NCI-H2227 treated with DMSO at 0.1 percent for 48 hours (cell line): ENCODE measurements at regions not wholly inside any gene's neighbourhood (a gene's known extent, or its start where the extent isn't known, plus 50 kb on each side); places are given as distances from the start of the nearest gene placed in this dataset.
A peak's percentile ranks its signal among the peaks of the same experiment; 100 is the strongest.

Experiments
- DNase-seq: peaks from one replicate; lab custom pipeline; 2025; lab: John Stamatoyannopoulos, UW

DNA sequence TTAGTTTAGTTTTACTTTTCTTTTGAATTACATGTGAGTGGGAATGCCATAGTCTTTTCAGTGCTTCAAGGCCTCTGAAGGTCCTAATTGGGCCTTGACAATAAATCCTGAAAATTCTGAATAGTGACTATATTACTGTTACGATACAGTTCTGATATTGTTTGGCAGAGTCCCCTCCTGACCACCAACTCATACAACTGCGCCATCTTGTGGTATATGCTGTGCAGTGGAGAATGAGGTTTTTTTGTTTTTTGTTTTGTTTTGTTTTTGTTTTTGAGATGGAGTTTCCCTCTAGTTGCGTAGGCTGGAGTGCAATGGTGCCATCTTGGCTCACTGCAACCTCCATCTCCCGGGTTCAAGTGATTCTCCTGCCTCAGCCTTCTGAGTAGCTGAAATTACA, 56.6 kb upstream of the CHRDL1 start:
- peak; percentile 4 for DNase-seq

DNA sequence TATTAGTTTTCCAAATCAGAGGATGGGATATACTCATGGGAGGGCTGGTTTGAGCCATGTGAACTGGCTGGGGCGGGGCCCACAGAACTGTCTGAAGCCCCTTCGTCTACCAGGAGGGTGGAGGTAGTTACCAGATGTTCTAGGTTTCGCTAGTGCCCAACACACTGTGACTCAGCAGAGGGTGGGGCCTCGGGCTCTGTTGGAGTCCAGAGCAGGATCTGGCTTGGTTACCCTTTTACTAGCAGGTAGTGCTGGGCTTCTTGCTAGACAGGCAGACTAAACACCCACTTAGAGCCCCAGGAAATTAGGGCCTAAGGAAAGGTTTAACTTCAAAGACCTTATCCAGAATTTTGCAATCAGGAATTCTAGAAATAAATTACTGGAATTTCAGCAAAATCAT, 56.2 kb upstream of the CHRDL1 start:
- DNase-seq = no peak

DNA sequence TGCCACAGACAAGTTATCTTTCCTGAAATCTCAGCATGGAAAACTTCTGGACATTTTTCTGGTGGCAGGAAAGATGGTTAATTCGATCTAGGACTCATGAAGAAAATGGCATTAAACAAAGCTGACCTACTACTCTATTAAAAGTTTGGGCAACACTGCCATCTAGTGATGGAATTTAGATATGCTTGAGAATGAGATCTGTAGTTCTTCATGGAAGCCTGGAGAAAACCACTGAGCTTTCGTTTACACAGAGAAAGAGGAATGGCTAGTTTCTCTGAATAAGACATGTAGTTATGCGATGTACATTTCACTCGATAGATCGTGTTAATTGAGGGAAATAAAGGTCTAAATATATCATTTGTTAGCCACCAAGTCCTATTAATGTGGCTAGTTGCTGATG, 51.7 kb upstream of the CHRDL1 start:
- DNase-seq = peak; percentile 79

DNA sequence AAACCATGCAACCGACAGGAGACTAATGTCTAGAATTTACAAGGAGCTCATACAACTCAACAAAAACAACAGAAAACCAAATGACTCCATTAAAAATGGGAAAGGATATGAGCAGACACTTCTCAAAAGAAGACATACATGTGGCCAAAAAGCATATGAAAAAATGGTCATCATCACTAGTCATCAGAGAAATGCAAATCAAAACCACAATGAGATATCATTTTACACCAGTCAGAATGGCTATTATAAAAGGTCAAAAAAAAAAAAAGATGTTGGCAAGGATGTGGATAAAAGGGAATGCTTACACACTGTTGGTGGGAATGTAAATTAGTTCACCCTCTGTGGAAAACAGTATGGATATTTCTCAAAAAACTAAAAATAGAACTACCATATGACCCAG, 50.5 kb upstream of the CHRDL1 start:
- no peak for DNase-seq
